ENCODE measurements at regions not wholly inside any gene's neighbourhood (a gene's known extent, or its start where the extent isn't known, plus 50 kb on each side); places are given as distances from the start of the nearest gene placed in this dataset.

GRCh38 chr4:91965166-91965565 lies 338.6 kb upstream of the GRID2 start:
- DNase-seq, result no peak
- H3K9me3 Mint-ChIP-seq, result peaks cover 6% of the 10 kb centered on the region
- no peaks in the 10 kb centered on the region for H3K4me1 Mint-ChIP-seq (ENCODE audit: low read depth)
- H3K27ac Mint-ChIP-seq, result no peak overlapping the region
- Histone ChIP-seq H3K9me3 (ENCODE audit: control insufficient read depth in 1 of 2, insufficient read depth in 1 of 2, low read length in 2 of 2) (no peaks in the 10 kb centered on the region), H3K4me3 (ENCODE audit: low read length) (no peak overlapping the region), H3K27ac (ENCODE audit: low read depth in 1 of 2, low read length in 2 of 2) (no peak overlapping the region), H3K4me1 (ENCODE audit: insufficient read depth, low read length) (no peaks in the 10 kb centered on the region), H3K27me3 (ENCODE audit: control insufficient read depth in 1 of 2, insufficient read depth in 2 of 2, low read length in 2 of 2) (no peaks in the 10 kb centered on the region), H3K36me3 (ENCODE audit: insufficient read depth, low read length) (no peaks in the 10 kb centered on the region)
- no peaks in the 10 kb centered on the region for H3K27me3 Mint-ChIP-seq
- CTCF ChIA-PET, result no interaction called here
- no peaks in the 10 kb centered on the region for H3K36me3 Mint-ChIP-seq (ENCODE audit: low read depth)
- intact Hi-C loops (cut with DNase I, micrococcal nuclease), result no loop called here
- ATAC-seq (ENCODE audit: poor library complexity), result no peak
- POLR2A ChIA-PET, result no interaction called here
- TF ChIP-seq CTCF (IDR thresholded peaks at IDR 0.05), result no peak
- no peak overlapping the region for H3K4me3 Mint-ChIP-seq

- Mint-ChIP-seq H3K27ac (no peak overlapping the region), H3K36me3 (ENCODE audit: low read depth) (no peaks in the 10 kb centered on the region), H3K9me3 (peaks cover 17% of the 10 kb centered on the region), H3K4me3 (no peak overlapping the region), H3K27me3 (no peaks in the 10 kb centered on the region), H3K4me1 (ENCODE audit: low read depth) (no peaks in the 10 kb centered on the region)
- H3K4me3 ChIP-seq (ENCODE audit: low read length), result no peak overlapping the region
- no peaks in the 10 kb centered on the region for H3K27me3 ChIP-seq (ENCODE audit: control insufficient read depth in 1 of 2, insufficient read depth in 2 of 2, low read length in 2 of 2)
- ChIA-PET POLR2A (no interaction called here), CTCF (no interaction called here)
- DNase-seq (no peak), ATAC-seq (ENCODE audit: poor library complexity) (no peak)
- TF ChIP-seq CTCF (IDR thresholded peaks at IDR 0.05), result no peak
- H3K36me3 ChIP-seq (ENCODE audit: insufficient read depth, low read length), result no peaks in the 10 kb centered on the region
- intact Hi-C loops (cut with DNase I, micrococcal nuclease), result no loop called here
- H3K27ac ChIP-seq (ENCODE audit: low read depth in 1 of 2, low read length in 2 of 2), result no peak overlapping the region
- peaks cover 0 to 6% of the 10 kb centered on the region in 2 experiments for H3K9me3 ChIP-seq (ENCODE audit: control insufficient read depth in 1 of 2, insufficient read depth in 1 of 2, low read length in 2 of 2)
- no peaks in the 10 kb centered on the region for H3K4me1 ChIP-seq (ENCODE audit: insufficient read depth, low read length)
Observed at GRCh38 chr4:91973479-91974153, 330.1 kb upstream of the GRID2 start.

- ChIA-PET CTCF (no interaction called here), POLR2A (no interaction called here)
- intact Hi-C loops (cut with DNase I, micrococcal nuclease), result no loop called here
- no peaks in the 10 kb centered on the region for H3K4me1 Mint-ChIP-seq (ENCODE audit: low read depth)
- no peaks in the 10 kb centered on the region for H3K9me3 Mint-ChIP-seq
- ATAC-seq (ENCODE audit: poor library complexity) (no peak), DNase-seq (no peak)
- Histone ChIP-seq H3K27me3 (ENCODE audit: control insufficient read depth in 1 of 2, insufficient read depth in 2 of 2, low read length in 2 of 2) (no peaks in the 10 kb centered on the region), H3K36me3 (ENCODE audit: insufficient read depth, low read length) (no peaks in the 10 kb centered on the region), H3K27ac (ENCODE audit: low read depth in 1 of 2, low read length in 2 of 2) (no peak overlapping the region), H3K4me1 (ENCODE audit: insufficient read depth, low read length) (no peaks in the 10 kb centered on the region), H3K9me3 (ENCODE audit: control insufficient read depth in 1 of 2, insufficient read depth in 1 of 2, low read length in 2 of 2) (peaks cover 0 to 5% of the 10 kb centered on the region in 2 experiments), H3K4me3 (ENCODE audit: low read length) (no peak overlapping the region)
- no peaks in the 10 kb centered on the region for H3K36me3 Mint-ChIP-seq (ENCODE audit: low read depth)
- H3K27ac Mint-ChIP-seq, result no peak overlapping the region
- no peaks in the 10 kb centered on the region for H3K27me3 Mint-ChIP-seq
- TF ChIP-seq CTCF (IDR thresholded peaks at IDR 0.05), result no peak
- H3K4me3 Mint-ChIP-seq, result no peak overlapping the region
Observed at GRCh38 chr4:91984466-91984865, 319.3 kb upstream of the GRID2 start.

Data from CD4-positive, alpha-beta T cell (primary cell).